ENCODE measurements at regions not wholly inside any gene's neighbourhood (a gene's known extent, or its start where the extent isn't known, plus 50 kb on each side); places are given as distances from the start of the nearest gene placed in this dataset.

GRCh38 chr3:28746990-28747389 lies 398.4 kb upstream of the AZI2 start (continued):
- TF ChIP-seq CHD7 (IDR thresholded peaks at IDR 0.05; ENCODE audit: insufficient replicate concordance, low read length) (no peak), GTF2F1 (IDR thresholded peaks at IDR 0.05; ENCODE audit: borderline replicate concordance, low read depth, low read length) (no peak), SIX5 (IDR thresholded peaks at IDR 0.05; ENCODE audit: low read depth, low read length) (no peak), RNF2 (IDR thresholded peaks at IDR 0.05; ENCODE audit: borderline replicate concordance, low read depth, low read length, missing control alignments, poor library complexity, severe bottlenecking) (no peak), RBBP5 (IDR thresholded peaks at IDR 0.05; ENCODE audit: borderline replicate concordance, low read depth, low read length) (no peak), MAX (IDR thresholded peaks at IDR 0.05) (no peak), FOSL1 (IDR thresholded peaks at IDR 0.05; ENCODE audit: insufficient read depth, low read depth, low read length) (no peak), RXRA (IDR thresholded peaks at IDR 0.05; ENCODE audit: insufficient read depth, low read depth, low read length) (no peak), HDAC6 (IDR thresholded peaks at IDR 0.05; ENCODE audit: low read depth, low read length) (no peak)

Measured in H1 (cell line).